NCI-H510A treated with DMSO at 0.1 percent for 48 hours (cell line): ENCODE measurements at regions not wholly inside any gene's neighbourhood (a gene's known extent, or its start where the extent isn't known, plus 50 kb on each side); places are given as distances from the start of the nearest gene placed in this dataset.
"Not testable (repeated sequence)": the region's sequence is repeated elsewhere in the genome, so short reads cannot be mapped to it uniquely, and the experiment has no call there.

Experiments
- DNase-seq: peaks from one replicate; lab custom pipeline; 2025; lab: John Stamatoyannopoulos, UW

DNA sequence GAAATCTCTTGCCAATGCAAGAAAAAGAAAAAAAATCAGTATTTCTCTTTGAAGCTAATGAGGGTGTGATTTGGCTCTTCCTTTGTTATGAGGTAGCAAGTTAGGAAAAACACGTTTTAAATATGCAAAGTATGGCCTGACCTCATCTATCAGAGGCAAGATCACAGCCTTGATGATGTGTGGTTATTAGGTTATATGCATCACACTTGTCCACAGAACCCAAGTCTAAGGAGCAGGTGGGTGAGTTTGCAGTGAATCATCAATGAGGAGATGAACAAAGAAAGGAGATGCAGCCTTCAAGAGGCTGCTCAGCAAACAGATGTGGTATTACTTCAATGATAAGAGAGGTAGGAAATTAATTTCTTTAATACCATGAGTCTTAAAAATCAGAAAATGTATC lies 594.8 kb upstream of the CDH5 start:
- no peak for DNase-seq

- DNase-seq: no peak
These were observed 595.7 kb upstream of the CDH5 start for GRCh38 chr16:65770752-65771151.

DNA sequence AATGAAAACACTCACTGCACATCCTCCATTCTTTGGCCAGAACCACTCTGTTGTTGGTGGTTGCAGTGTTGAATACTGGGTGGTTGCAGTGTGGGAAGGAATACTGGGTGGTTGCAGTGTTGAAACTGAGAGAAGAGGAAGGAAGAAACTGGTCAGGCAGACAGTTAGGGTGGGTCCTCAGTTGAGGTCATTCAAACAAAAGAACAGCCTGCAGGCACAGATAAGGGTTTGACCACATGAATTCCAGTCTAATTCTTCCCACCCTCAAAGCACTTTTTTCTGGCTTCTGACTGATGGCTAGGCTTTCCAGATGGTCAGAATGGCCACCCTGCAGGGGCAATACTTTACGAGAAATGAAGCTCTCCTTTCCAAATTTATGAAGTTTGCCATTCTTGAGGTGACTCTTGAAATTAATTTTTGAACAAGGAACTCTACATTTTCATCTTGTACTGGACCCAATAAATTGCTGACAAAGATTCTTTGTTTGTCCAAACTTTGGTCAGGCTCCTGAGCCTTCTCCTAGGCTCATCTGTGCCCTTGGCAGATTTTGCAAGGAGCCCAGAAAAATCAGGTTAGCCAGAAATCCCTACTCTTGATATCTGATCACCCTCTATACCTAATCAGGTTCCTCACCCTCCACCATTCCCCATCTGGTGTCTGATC lies 596.6 kb upstream of the CDH5 start:
- no peak for DNase-seq

DNA sequence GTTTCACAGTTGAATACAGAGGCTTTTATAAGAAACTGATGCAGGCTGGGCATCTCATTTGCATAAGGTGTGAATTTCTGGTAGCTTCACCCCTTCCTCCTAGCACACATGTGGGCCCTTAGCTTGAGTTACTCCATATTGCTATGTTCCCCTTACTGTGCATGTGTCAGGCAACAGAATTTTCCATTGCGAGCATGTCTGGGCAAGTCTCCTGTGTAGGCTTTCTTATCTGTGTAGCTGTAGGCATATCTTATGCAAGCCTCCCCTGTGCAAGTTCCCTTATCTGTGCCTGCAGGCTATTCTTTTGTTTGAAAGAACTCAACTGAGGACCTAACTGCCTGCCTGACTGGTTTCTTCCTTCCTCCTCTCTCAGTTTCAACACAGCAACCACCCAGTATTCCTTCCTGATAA lies 597.4 kb upstream of the CDH5 start:
- no peak for DNase-seq

GRCh38 chr16:65767125-65767524 lies 599.4 kb upstream of the CDH5 start:
- DNase-seq: peak; percentile 22

GRCh38 chr16:65763640-65764305 lies 602.7 kb upstream of the CDH5 start:
- no peak for DNase-seq

DNA sequence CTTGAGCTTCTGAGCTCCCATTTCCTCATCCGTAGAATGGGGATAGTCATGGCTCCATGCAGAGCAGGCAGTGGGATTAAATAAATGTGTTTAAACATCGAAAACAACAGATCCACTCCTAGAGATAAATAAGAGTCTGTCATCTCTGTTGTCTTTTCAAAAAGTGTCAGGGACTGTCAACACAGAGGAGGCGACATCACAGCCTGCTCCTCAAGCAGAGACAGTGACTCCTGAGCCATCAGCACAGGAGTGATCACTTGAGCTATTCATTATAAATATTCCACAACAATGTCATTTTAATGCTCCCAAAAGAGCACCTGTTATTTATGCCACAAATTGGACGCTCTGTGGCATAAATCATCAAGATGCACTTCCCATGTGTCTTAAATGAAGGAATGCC lies 605.6 kb upstream of the CDH5 start:
- no peak for DNase-seq

DNA sequence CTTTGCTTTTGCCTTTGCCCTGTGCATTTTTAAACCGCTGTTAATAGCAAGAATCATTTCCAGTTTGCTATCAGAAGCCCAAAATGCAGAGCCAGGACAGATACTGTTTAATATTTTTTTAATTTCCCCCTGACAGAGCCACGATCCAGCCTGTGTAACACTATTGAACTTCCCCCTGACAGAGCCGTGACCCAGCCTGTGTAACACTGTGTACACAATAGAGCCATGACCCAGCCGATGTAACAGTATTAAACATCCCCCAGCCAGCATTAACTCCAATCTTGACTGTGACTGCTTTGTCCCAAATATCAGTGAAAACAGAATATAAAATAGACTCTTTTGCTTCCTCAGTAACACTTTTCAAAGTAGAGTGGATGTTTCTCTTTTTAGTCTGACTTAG lies 607.9 kb upstream of the CDH5 start:
- DNase-seq: no peak

GRCh38 chr16:65757064-65757463 lies 609.4 kb upstream of the CDH5 start:
- no peak for DNase-seq

DNA sequence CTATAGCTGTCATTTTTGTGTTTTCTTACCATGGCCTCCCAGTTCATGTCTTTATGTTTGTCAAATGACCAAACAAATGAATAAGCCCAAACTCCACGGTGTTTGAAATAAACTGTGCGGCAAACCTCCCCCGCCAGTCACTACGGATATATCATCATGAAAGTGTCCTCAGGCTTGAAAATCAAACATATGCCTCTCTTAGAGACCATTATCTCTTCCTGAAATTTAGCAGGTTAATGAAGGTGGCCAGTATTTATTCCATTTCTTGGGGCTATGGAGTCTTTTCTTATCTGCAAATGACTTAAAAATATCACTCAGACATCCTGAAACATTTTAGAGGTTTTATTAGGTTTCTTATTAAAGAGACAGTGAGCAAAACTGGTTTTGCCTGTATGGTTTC lies 610.3 kb upstream of the CDH5 start:
- no peak for DNase-seq

- no peak for DNase-seq
These were observed 611.4 kb upstream of the CDH5 start for GRCh38 chr16:65754820-65755691.

- DNase-seq: no peak
These were observed 614.0 kb upstream of the CDH5 start for GRCh38 chr16:65752522-65752844.

DNA sequence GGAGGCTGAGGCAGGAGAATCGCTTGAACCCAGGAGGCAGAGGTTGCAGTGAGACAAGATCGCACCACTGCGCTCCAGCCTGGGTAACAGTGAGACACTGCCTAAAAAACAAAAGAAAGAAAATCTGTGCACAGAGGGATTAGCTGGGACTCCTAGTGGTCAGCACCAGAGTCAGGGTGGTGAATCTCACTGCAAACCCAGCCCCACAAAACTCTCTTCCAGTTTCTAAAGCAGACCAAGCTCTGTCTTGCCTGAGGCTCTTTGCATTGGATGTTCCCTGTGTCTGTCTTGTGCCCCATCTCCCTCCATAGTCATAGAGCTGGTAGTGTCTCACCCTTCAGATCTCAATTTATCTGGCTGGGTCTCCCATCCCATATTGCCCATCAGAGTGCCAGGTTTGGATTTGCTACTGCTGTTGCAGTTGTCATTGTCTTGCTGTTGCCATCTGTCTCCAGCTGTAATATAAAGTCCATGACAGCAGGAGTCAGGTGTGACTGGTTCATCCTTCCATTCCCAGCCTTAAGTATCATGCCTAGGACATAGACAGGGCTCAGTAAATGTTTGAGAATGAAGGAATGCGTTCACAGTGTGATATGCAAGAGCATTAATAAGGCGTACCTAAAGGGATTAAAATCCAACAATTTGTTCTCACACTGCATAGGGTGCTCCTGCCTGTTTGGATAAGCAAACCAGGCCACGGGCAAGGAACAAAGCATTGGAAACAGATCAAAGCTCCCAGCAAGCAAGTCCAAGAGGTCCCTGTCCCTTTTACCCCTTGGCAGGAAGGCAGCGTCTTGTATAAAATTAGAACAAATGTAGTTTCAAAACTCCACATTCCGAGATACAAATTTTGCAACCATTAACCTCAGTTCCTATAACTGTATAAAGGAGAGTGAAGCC lies 614.6 kb upstream of the CDH5 start:
- no peak for DNase-seq

GRCh38 chr16:65749506-65749905 lies 617.0 kb upstream of the CDH5 start:
- no peak for DNase-seq

- DNase-seq: no peak
These were observed 619.5 kb upstream of the CDH5 start for GRCh38 chr16:65746941-65747340.

DNA sequence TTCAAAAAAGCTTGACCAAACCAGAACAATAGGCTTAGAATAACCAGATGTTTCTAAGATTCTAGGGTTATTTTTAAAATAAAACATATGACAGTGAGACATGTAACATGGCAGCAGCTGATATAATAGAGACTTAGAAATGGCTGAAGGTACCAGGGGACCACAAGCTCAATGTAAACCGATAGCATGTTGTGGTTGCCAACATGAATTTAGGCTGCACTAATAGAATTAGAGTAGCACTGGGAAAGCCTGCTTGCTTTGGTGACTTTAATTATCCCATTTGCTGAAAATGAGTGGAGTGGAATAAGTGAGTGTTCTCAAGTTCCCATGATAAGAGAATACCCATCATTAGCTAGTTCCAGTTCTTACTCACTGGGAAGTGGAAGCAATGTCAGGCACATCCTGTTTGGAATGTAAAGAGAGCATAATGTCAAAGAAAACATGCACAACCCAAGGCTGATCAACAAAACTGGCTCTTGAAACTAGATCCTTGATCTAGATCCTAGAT lies 621.2 kb upstream of the CDH5 start:
- no peak for DNase-seq

DNA sequence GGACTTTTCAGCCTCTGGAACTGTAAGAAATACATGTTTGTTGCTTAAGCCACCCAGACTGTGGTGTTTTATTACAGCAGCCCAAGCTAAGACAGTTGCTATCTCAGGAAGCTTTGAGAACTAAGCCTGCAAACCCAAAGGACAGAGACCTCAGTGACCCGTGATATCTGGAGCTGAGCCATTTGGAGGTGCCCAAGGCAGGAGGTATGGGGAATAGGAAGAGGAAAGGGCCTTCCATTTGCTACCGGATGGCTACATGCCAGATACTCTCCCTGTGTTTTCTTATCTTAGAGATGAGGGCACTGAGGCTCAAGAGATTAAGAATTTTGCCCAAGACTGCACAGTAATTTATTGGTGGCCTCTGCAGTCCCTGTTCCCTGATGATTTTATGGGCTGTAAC lies 622.1 kb upstream of the CDH5 start:
- no peak for DNase-seq

DNA sequence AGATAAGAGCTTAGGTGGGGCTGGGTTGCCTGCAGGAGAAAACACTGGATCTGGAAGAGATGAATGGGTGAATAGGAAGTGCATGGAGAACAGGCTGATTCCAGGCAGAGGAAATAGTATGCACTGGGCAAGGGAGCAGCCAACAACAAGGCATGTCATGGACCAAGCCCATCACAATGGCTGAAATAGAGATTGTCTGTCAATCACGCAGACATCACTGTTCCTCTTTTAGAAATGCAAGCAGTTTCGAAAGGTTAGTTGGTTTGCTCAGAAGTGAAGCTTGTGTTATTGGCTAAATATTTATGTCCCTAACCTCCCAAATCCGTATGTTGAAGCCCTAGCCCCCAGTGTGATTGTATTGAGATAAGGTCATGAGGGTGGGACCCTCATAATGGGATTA lies 621.7 kb upstream of the CDH11 start:
- DNase-seq: no peak

DNA sequence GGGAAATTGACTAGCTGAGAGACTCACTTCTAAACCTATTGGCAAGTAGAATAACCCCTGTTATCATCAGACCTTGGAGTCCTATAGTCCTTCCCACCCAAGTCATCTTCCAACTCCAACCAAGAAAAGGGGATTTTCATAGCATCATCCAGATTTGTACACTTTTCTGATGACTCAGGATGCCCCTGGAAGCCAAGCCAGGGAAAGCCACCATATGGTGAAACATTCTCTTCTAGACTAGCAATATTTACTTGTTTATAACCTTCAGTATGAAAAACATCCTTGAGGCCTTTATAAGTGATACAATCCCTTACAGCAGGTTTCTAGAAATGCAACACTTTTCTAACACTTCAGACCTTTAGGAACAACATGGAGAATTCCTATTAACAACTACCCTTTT lies 618.8 kb upstream of the CDH11 start:
- DNase-seq: no peak

- no peak for DNase-seq
These were observed 617.7 kb upstream of the CDH11 start for GRCh38 chr16:65739518-65739917.

DNA sequence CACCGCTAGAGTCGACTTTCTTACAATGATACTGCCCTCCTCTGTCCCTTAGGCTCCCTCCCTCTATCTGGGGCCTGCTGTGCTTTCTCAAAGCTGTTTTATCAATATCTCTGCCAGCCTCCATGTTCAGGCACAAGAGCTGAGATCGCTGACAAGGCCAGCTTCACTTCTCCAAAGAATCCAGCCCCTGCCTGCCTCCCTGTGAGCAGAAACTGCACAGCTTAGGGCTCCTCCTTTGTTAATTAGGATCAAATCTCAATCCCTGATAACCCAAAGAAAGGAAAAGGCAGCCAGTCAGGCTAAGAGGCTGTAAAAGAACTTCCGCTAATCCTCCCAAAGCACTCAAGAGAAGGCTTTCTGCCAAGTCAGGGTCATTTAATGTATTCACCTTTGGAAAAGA lies 616.0 kb upstream of the CDH11 start:
- peak; percentile 12 for DNase-seq

DNA sequence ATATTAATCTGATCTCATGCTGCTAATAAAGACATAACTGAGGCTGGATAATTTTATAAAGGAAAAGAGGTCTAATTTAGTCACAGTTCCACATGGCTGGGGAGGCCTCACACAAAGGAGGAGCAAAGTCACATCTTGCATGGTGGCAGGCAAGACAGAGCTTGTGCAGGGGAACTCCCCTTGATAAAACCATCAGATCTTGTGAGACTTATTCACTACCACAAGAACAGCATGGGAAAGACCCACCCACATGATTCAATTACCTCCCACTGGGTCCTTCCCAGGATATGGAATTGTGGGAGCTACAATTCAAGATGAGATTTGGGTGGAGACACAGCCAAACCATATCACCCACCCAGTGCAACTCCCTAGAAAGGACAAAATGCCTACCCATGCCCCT lies 613.8 kb upstream of the CDH11 start:
- DNase-seq: not testable (repeated sequence)
